Activated naive CD8-positive, alpha-beta T cell (primary cell): ENCODE measurements at regions not wholly inside any gene's neighbourhood (a gene's known extent, or its start where the extent isn't known, plus 50 kb on each side); places are given as distances from the start of the nearest gene placed in this dataset.
"Not testable (repeated sequence)": the region's sequence is repeated elsewhere in the genome, so short reads cannot be mapped to it uniquely, and the experiment has no call there.

Experiments used
- H3K27ac Mint-ChIP-seq: one replicate; pipeline ENCODE4 v1.8.0; 2021; ENCODE audit warnings: mixed read lengths
- H3K27me3 Mint-ChIP-seq: one replicate; pipeline ENCODE4 v1.8.0; 2021; ENCODE audit warnings: mixed read lengths
- H3K36me3 Mint-ChIP-seq: one replicate; pipeline ENCODE4 v1.8.0; 2021; ENCODE audit warnings: mixed read lengths
- H3K4me1 Mint-ChIP-seq: one replicate; pipeline ENCODE4 v1.8.0; 2021; ENCODE audit warnings: low read depth, mixed read lengths
- H3K4me3 Mint-ChIP-seq: one replicate; pipeline ENCODE4 v1.8.0; 2021; ENCODE audit warnings: mild to moderate bottlenecking, mixed read lengths
- H3K9me3 Mint-ChIP-seq: one replicate; pipeline ENCODE4 v1.8.0; 2021; ENCODE audit warnings: low read depth, mixed read lengths

GRCh38 chr4:188647820-188648370 is 508.7 kb downstream of the TRIML1 start:
- Mint-ChIP-seq H3K27ac (no peak overlapping the region), H3K36me3 (no peaks in the 10 kb centered on the region), H3K9me3 (no peaks in the 10 kb centered on the region), H3K4me3 (no peak overlapping the region), H3K4me1 (no peaks in the 10 kb centered on the region), H3K27me3 (no peaks in the 10 kb centered on the region)

GRCh38 chr4:188649635-188650034 is 510.4 kb downstream of the TRIML1 start:
- no peaks in the 10 kb centered on the region for H3K4me1 Mint-ChIP-seq

GRCh38 chr4:188650516-188650915 is 511.3 kb downstream of the TRIML1 start:
- Mint-ChIP-seq H3K36me3 (no peaks in the 10 kb centered on the region), H3K27me3 (no peaks in the 10 kb centered on the region), H3K9me3 (no peaks in the 10 kb centered on the region), H3K27ac (no peak overlapping the region), H3K4me1 (no peaks in the 10 kb centered on the region), H3K4me3 (no peak overlapping the region)

More at GRCh38 chr4:188649635-188650034, 510.4 kb downstream of the TRIML1 start:
- no peaks in the 10 kb centered on the region for H3K9me3 Mint-ChIP-seq
- no peak overlapping the region for H3K4me3 Mint-ChIP-seq
- no peaks in the 10 kb centered on the region for H3K27me3 Mint-ChIP-seq
- H3K27ac Mint-ChIP-seq = no peak overlapping the region
- H3K36me3 Mint-ChIP-seq = no peaks in the 10 kb centered on the region

- H3K9me3 Mint-ChIP-seq = no peaks in the 10 kb centered on the region
- no peaks in the 10 kb centered on the region for H3K36me3 Mint-ChIP-seq
- H3K4me1 Mint-ChIP-seq = no peaks in the 10 kb centered on the region
- no peak overlapping the region for H3K4me3 Mint-ChIP-seq
- no peaks in the 10 kb centered on the region for H3K27me3 Mint-ChIP-seq
- no peak overlapping the region for H3K27ac Mint-ChIP-seq
Measured at GRCh38 chr4:188657365-188657764, 518.1 kb downstream of the TRIML1 start.

GRCh38 chr4:188658958-188659522 is 519.8 kb downstream of the TRIML1 start:
- H3K9me3 Mint-ChIP-seq = no peaks in the 10 kb centered on the region
- H3K4me1 Mint-ChIP-seq = no peaks in the 10 kb centered on the region
- H3K4me3 Mint-ChIP-seq = no peak overlapping the region
- no peaks in the 10 kb centered on the region for H3K36me3 Mint-ChIP-seq
- H3K27me3 Mint-ChIP-seq = no peaks in the 10 kb centered on the region
- H3K27ac Mint-ChIP-seq = no peak overlapping the region

- H3K9me3 Mint-ChIP-seq = no peaks in the 10 kb centered on the region
- no peaks in the 10 kb centered on the region for H3K36me3 Mint-ChIP-seq
- H3K27ac Mint-ChIP-seq = no peak overlapping the region
- H3K4me1 Mint-ChIP-seq = no peaks in the 10 kb centered on the region
- no peaks in the 10 kb centered on the region for H3K27me3 Mint-ChIP-seq
- H3K4me3 Mint-ChIP-seq = no peak overlapping the region
Measured at GRCh38 chr4:188660796-188661195, 521.6 kb downstream of the TRIML1 start.

GRCh38 chr4:188661502-188661901 is 522.3 kb downstream of the TRIML1 start:
- no peaks in the 10 kb centered on the region for H3K27me3 Mint-ChIP-seq

GRCh38 chr4:188663369-188663768 is 524.1 kb downstream of the TRIML1 start:
- no peak overlapping the region for H3K4me3 Mint-ChIP-seq
- H3K27me3 Mint-ChIP-seq = no peaks in the 10 kb centered on the region
- H3K36me3 Mint-ChIP-seq = no peaks in the 10 kb centered on the region
- H3K27ac Mint-ChIP-seq = no peak overlapping the region
- peaks cover 10% of the 10 kb centered on the region for H3K9me3 Mint-ChIP-seq
- no peaks in the 10 kb centered on the region for H3K4me1 Mint-ChIP-seq

More at GRCh38 chr4:188661502-188661901, 522.3 kb downstream of the TRIML1 start:
- H3K4me1 Mint-ChIP-seq = no peaks in the 10 kb centered on the region
- no peak overlapping the region for H3K4me3 Mint-ChIP-seq
- H3K36me3 Mint-ChIP-seq = no peaks in the 10 kb centered on the region
- H3K27ac Mint-ChIP-seq = no peak overlapping the region
- H3K9me3 Mint-ChIP-seq = peaks cover 4% of the 10 kb centered on the region

GRCh38 chr4:188665491-188666457 is 526.5 kb downstream of the TRIML1 start:
- H3K4me1 Mint-ChIP-seq = no peaks in the 10 kb centered on the region
- no peak overlapping the region for H3K27ac Mint-ChIP-seq
- no peak overlapping the region for H3K4me3 Mint-ChIP-seq
- H3K9me3 Mint-ChIP-seq = peaks cover 14% of the 10 kb centered on the region
- no peaks in the 10 kb centered on the region for H3K36me3 Mint-ChIP-seq
- no peaks in the 10 kb centered on the region for H3K27me3 Mint-ChIP-seq

- H3K36me3 Mint-ChIP-seq, H3K4me1 Mint-ChIP-seq, H3K27me3 Mint-ChIP-seq, H3K4me3 Mint-ChIP-seq, H3K27ac Mint-ChIP-seq: not testable (repeated sequence)
- peaks cover 14% of the 10 kb centered on the region for H3K9me3 Mint-ChIP-seq
Measured at GRCh38 chr4:188678691-188679090, 539.5 kb downstream of the TRIML1 start.

- Mint-ChIP-seq H3K27ac (no peak overlapping the region), H3K4me3 (no peak overlapping the region), H3K4me1 (no peaks in the 10 kb centered on the region), H3K27me3 (no peaks in the 10 kb centered on the region), H3K9me3 (peaks cover 5% of the 10 kb centered on the region), H3K36me3 (no peaks in the 10 kb centered on the region)
Measured at GRCh38 chr4:188680004-188680666, 540.9 kb downstream of the TRIML1 start.

- peaks cover under 1% of the 10 kb centered on the region for H3K9me3 Mint-ChIP-seq
- no peak overlapping the region for H3K27ac Mint-ChIP-seq
- H3K27me3 Mint-ChIP-seq = no peaks in the 10 kb centered on the region
- H3K4me1 Mint-ChIP-seq = no peaks in the 10 kb centered on the region
- no peak overlapping the region for H3K4me3 Mint-ChIP-seq
- no peaks in the 10 kb centered on the region for H3K36me3 Mint-ChIP-seq
Measured at GRCh38 chr4:188680667-188681063, 541.4 kb downstream of the TRIML1 start.

- Mint-ChIP-seq H3K4me1 (no peaks in the 10 kb centered on the region), H3K4me3 (no peak overlapping the region), H3K27ac (no peak overlapping the region), H3K9me3 (no peaks in the 10 kb centered on the region), H3K27me3 (no peaks in the 10 kb centered on the region), H3K36me3 (no peaks in the 10 kb centered on the region)
Measured at GRCh38 chr4:188682321-188682720, 543.1 kb downstream of the TRIML1 start.

- H3K4me1 Mint-ChIP-seq = no peaks in the 10 kb centered on the region
- no peaks in the 10 kb centered on the region for H3K36me3 Mint-ChIP-seq
- no peak overlapping the region for H3K4me3 Mint-ChIP-seq
- H3K27ac Mint-ChIP-seq = no peak overlapping the region
- no peaks in the 10 kb centered on the region for H3K9me3 Mint-ChIP-seq
- H3K27me3 Mint-ChIP-seq = no peaks in the 10 kb centered on the region
Measured at GRCh38 chr4:188683571-188683970, 544.3 kb downstream of the TRIML1 start.

- Mint-ChIP-seq H3K27ac (no peak overlapping the region), H3K4me1 (no peaks in the 10 kb centered on the region), H3K4me3 (no peak overlapping the region), H3K27me3 (no peaks in the 10 kb centered on the region), H3K36me3 (no peaks in the 10 kb centered on the region), H3K9me3 (peaks cover 5% of the 10 kb centered on the region)
Measured at GRCh38 chr4:188688956-188689355, 549.7 kb downstream of the TRIML1 start.
